HG02885 (cell line): ENCODE measurements at regions not wholly inside any gene's neighbourhood (a gene's known extent, or its start where the extent isn't known, plus 50 kb on each side); places are given as distances from the start of the nearest gene placed in this dataset.
"Not testable (repeated sequence)": the region's sequence is repeated elsewhere in the genome, so short reads cannot be mapped to it uniquely, and the experiment has no call there.

Source experiments
- ATAC-seq: cut with Tn5 transposase; IDR thresholded peaks from one replicate; pipeline ENCODE4 v1.9.1; 2021; ENCODE audit warnings: mild to moderate bottlenecking; ENCODE audit not compliant: unreplicated experiment, poor library complexity

DNA sequence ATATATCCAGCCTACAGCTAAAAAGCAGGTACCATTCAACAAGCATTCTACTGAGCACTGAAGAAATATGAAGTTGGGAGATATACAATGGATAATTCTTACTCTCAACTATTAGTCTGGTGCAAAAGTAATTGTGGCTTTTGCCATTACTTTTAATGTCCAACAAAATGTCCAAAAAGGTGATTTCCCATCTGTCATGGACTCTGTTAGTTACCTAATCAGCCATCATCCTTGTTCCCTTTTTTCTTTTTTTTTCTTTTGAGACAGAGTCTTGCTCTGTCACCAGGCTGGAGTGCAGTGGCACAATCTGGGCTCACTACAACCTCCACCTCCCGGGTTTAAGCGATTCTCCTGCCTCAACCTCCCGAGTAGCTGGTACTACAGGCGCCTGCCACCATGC lies 76.6 kb upstream of the MON1B start:
- ATAC-seq = not testable (repeated sequence)

DNA sequence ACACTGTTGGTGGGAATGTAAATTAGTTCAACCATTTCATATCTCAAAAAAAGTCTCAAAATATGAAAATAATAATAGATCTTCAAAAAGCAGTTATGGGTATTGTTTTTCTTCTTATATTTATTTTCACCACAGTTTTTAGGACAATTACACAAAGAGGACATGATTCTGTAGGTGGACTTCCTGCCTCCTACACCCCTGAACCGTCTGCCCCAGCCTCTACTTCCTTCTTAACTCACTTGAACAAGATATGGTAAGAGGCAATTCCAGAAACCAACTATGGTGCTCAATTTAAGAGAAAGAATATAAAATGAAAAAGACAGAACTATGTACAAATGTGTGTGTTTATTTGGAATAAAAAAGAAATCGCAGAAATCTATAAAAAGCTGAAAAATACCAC lies 74.1 kb upstream of the MON1B start:
- no peak for ATAC-seq

DNA sequence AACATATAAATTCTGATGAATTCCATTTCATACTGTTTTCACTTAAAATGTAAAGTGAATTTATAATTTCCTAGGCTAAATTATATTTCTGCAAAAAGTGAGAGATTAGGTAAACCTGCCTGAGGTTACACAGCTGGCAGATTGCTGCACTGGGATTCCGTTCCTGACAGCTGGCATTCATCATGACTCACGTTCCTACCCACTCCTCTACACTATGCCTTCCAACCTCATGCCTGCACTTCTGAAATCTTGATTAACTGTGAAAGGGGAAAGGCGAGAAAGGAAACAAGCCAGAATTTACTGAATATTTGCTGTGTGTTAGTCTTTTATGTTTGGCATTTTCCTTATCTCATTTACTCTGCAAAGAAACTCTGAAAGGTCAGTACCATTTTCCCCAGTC lies 73.3 kb upstream of the MON1B start:
- ATAC-seq = no peak

DNA sequence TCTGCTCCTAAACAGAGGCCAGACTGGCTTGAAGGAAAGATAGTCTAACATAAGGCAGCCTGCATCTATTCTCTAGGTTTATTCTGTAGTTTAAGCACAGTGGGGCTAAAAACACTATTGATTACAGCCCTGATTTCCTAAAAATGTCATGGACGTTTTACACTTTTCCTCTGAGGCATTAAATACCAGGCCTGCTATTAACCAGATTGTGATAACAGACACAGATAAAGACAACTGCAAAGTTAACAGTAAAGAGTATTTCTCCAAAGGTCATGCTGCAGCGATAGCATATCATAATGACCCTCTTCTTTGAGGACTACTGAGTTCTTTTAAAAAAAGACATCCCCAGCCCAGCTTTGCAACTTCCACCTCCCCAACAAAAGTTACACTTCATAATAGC lies 59.6 kb upstream of the MON1B start:
- no peak for ATAC-seq

DNA sequence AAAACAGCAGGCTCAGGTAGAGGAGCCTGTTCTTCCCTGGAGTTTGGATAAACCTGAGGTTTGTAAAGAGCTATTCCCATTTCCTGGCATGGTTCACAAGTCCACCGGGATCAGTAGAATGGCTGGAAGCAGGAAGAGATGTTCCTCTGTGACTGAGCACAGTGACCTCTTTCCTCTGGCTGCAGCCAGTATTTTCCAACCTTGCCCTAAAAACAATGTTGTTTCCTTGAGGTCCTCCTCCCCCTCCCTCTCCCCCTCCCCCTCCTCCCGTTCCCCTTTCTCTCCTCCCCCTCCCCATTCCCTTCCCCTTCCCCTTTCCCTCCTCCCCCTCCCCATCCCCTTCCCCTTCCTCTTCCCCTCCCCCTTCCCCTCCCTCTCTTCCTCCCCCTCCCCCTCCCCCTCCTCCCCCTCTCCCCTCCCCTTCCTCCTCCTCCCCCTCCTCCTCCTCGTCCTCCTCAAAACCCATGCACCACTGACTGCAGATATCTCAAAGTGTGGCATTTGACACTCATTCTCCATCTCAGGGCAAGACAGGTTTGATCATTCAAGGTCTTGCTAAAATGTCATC lies 58.9 kb upstream of the MON1B start:
- no peak for ATAC-seq

DNA sequence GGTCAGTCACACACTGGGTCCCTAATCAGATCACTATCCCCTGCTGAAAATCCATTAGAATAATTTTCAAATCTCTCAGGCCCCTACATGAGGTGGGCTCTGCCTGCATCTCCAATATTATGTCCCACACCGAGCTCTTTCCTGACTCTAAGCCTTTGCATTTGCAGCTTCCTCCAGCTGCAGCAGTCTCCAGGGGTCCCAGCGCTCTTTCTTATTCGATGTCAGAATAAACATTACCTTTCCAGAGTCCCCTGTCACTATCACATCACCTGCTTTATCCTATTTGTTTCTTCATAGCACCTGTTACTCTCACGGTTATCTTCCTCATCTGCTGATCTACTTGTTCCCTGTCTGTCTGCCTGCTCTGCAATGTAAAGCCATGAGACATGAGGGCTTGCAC lies 57.3 kb upstream of the MON1B start:
- no peak for ATAC-seq

DNA sequence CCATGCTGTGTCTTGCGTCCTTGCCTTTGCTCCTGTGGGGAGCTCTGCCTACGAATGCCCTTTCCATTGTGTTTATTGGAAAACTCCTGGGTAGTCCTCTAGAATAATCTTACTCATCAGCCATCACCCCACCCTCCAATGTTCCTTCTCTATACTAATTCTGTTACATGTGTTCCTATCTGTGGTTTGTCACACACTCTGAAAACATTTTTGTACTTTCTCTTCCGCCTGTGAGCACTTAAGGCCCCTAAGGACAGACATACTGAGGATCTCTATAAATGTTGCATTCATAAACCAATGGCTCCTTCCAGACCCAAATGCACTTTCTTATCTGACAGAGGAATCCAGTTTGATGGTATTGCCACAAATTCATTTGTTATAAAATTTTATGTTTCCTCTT lies 53.9 kb upstream of the MON1B start:
- no peak for ATAC-seq
